ENCODE measurements at regions not wholly inside any gene's neighbourhood (a gene's known extent, or its start where the extent isn't known, plus 50 kb on each side); places are given as distances from the start of the nearest gene placed in this dataset.

GRCh38 chr2:41137031-41137430 lies 685.1 kb upstream of the SLC8A1 start:
- TF ChIP-seq CTCF (conservative IDR thresholded peaks at IDR 0.05; ENCODE audit: low read depth, low read length) = no peak
- peak; percentile 54 for DNase-seq (ENCODE audit: low read depth)
- no peak overlapping the region for H3K4me3 ChIP-seq (ENCODE audit: low read depth, low read length)

GRCh38 chr2:41141146-41141791 lies 689.4 kb upstream of the SLC8A1 start:
- no peak overlapping the region for H3K4me3 ChIP-seq (ENCODE audit: low read depth, low read length)
- TF ChIP-seq CTCF (conservative IDR thresholded peaks at IDR 0.05; ENCODE audit: low read depth, low read length) = no peak
- DNase-seq (ENCODE audit: low read depth) = no peak

GRCh38 chr2:41142478-41142877 lies 690.6 kb upstream of the SLC8A1 start:
- no peak for TF ChIP-seq CTCF (conservative IDR thresholded peaks at IDR 0.05; ENCODE audit: low read depth, low read length)
- DNase-seq (ENCODE audit: low read depth) = no peak
- no peak overlapping the region for H3K4me3 ChIP-seq (ENCODE audit: low read depth, low read length)

GRCh38 chr2:41145066-41145465 lies 693.2 kb upstream of the SLC8A1 start:
- no peak for TF ChIP-seq CTCF (conservative IDR thresholded peaks at IDR 0.05; ENCODE audit: low read depth, low read length)
- no peak overlapping the region for H3K4me3 ChIP-seq (ENCODE audit: low read depth, low read length)
- DNase-seq (ENCODE audit: low read depth) = no peak

- no peak overlapping the region for H3K4me3 ChIP-seq (ENCODE audit: low read depth, low read length)
- TF ChIP-seq CTCF (conservative IDR thresholded peaks at IDR 0.05; ENCODE audit: low read depth, low read length) = no peak
- DNase-seq (ENCODE audit: low read depth) = no peak
Observed at GRCh38 chr2:41149054-41149453, 697.2 kb upstream of the SLC8A1 start.

- H3K4me3 ChIP-seq (ENCODE audit: low read depth, low read length) = no peak overlapping the region
- TF ChIP-seq CTCF (conservative IDR thresholded peaks at IDR 0.05; ENCODE audit: low read depth, low read length) = no peak
- DNase-seq (ENCODE audit: low read depth) = peak; percentile 17
Observed at GRCh38 chr2:41151746-41152145, 699.9 kb upstream of the SLC8A1 start.

GRCh38 chr2:41152318-41152717 lies 700.4 kb upstream of the SLC8A1 start:
- no peak for DNase-seq (ENCODE audit: low read depth)

More at GRCh38 chr2:41152318-41152717, 700.4 kb upstream of the SLC8A1 start:
- no peak overlapping the region for H3K4me3 ChIP-seq (ENCODE audit: low read depth, low read length)
- no peak for TF ChIP-seq CTCF (conservative IDR thresholded peaks at IDR 0.05; ENCODE audit: low read depth, low read length)
